Adrenal gland (tissue), 9 donors: ENCODE measurements at regions not wholly inside any gene's neighbourhood (a gene's known extent, or its start where the extent isn't known, plus 50 kb on each side); places are given as distances from the start of the nearest gene placed in this dataset.

ENCODE experiments used
- DNase-seq, 7 donors: peaks; one replicate each; pipeline ENCODE4 v3.0.0-alpha.2; 2019 to 2020
- H3K27ac ChIP-seq, 5 donors: fragments of 200-600 bp; sonication (generic) in 4 of 5; 1 replicate in 3 of 5; 2 replicates in 2 of 5; pipeline versions ENCODE4 v1.5.1 to v1.8.0; 2016 to 2020; ENCODE audit warnings: mild to moderate bottlenecking in 1 of 5
- H3K27me3 ChIP-seq: fragments of 200-600 bp; 2 replicates; pipeline ENCODE4 v1.8.0; 2021
- H3K36me3 ChIP-seq, 2 donors: fragments of 200-600 bp; replicated peaks in 1 of 2; 1 replicate in 1 of 2; 2 replicates in 1 of 2; pipeline versions ENCODE4 v1.5.1 to v1.8.0; 2018 to 2022
- H3K4me1 ChIP-seq, 2 donors: fragments of 200-600 bp; replicated peaks in 1 of 2; 1 replicate in 1 of 2; 2 replicates in 1 of 2; pipeline versions ENCODE4 v1.5.1 to v1.8.0; 2018 to 2021
- H3K4me3 ChIP-seq, 4 donors: fragments of 200-600 bp; sonication (generic) in 3 of 4; one replicate each; pipeline ENCODE4 v1.5.1; 2016 to 2018
- H3K9me3 ChIP-seq, 3 donors: fragments of 200-600 bp; sonication (generic) in 1 of 3; replicated peaks in 1 of 3; 1 replicate in 2 of 3; 2 replicates in 1 of 3; pipeline versions ENCODE4 v1.5.1 to v1.8.0; 2016 to 2021
- CTCF ChIP-seq, 6 experiments: fragments of 450-650 bp in 4 of 6; fragments of 200-600 bp in 2 of 6; sonication (generic) in 1 of 6; IDR thresholded peaks; 1 replicate in 5 of 6; 2 replicates in 1 of 6; pipeline versions ENCODE4 v1.5.1 to v1.8.0; 2016 to 2021; ENCODE audit warnings: antibody characterized with exemption in 6 of 6, mild to moderate bottlenecking in 2 of 6, moderate library complexity in 1 of 6
- POLR2A ChIP-seq, 2 donors: fragments of 450-650 bp; IDR thresholded peaks; one replicate each; pipeline ENCODE4 v1.6.1; 2017; ENCODE audit warnings: antibody characterized with exemption in 2 of 2, mild to moderate bottlenecking in 2 of 2, moderate library complexity in 1 of 2
- WGBS, 4 donors: extraction: QIAGEN DNeasy Blood & Tissue Kit in 2 of 4; methylation state at CpG; one replicate each; pipeline versions ENCODE4 v1.1.5 to v1.1.7; 2013 to 2017; 5-methylcytosine and 5-hydroxymethylcytosine counted together
- intact Hi-C, 2 donors: fragments of 100-400 bp; cut with DNase I; formaldehyde crosslinking; loops; one replicate each; pipeline versions ENCODE4 v1.14.1 to v1.15.0; 2022 to 2023
- donor health status: healthy with polysubstance abuse.
- donor health status: Bipolar disorder and iron deficiency.
- donor health status: DM: yes; HTN: yes; CAD: no.
- donor health status: DM: no; HTN: no; CAD: no.
- donor health status: DM: no; HTN: no; CAD: no.

GRCh38 chr1:169052727-169053126, 53.8 kb upstream of the ATP1B1 start:
- no peaks in the 10 kb centered on the region for H3K9me3 ChIP-seq
- DNase-seq: no peak
- H3K27ac ChIP-seq: no peak overlapping the region
- H3K4me1 ChIP-seq: peaks cover 0 to 5% of the 10 kb centered on the region in 2 donors
- WGBS, 4 donors: 62 to 73% (median 65%) methylated on average over 1 of the region's 1 CpG
- no peaks in the 10 kb centered on the region for H3K27me3 ChIP-seq
- intact Hi-C loops: no loop called here
- no peak for TF ChIP-seq POLR2A (IDR thresholded peaks at IDR 0.05)
- TF ChIP-seq CTCF (IDR thresholded peaks at IDR 0.05): no peak
- no peak overlapping the region for H3K4me3 ChIP-seq
- no peaks in the 10 kb centered on the region for H3K36me3 ChIP-seq

GRCh38 chr1:169053196-169053595, 53.3 kb upstream of the ATP1B1 start:
- H3K9me3 ChIP-seq: no peaks in the 10 kb centered on the region
- no peak for TF ChIP-seq CTCF (IDR thresholded peaks at IDR 0.05)
- no peak for TF ChIP-seq POLR2A (IDR thresholded peaks at IDR 0.05)
- H3K4me1 ChIP-seq: peaks cover 0 to 4% of the 10 kb centered on the region in 2 donors
- no peak overlapping the region for H3K4me3 ChIP-seq
- no peaks in the 10 kb centered on the region for H3K36me3 ChIP-seq
- WGBS, 4 donors: 72 to 83% (median 79%) methylated on average over 4 of the region's 4 CpGs
- H3K27me3 ChIP-seq: no peaks in the 10 kb centered on the region
- intact Hi-C loops: no loop called here
- no peak for DNase-seq
- no peak overlapping the region for H3K27ac ChIP-seq
